Upper lobe of left lung (tissue), 4 donors: ENCODE measurements at regions not wholly inside any gene's neighbourhood (a gene's known extent, or its start where the extent isn't known, plus 50 kb on each side); places are given as distances from the start of the nearest gene placed in this dataset.

ENCODE experiments used
- CTCF ChIP-seq, 6 experiments: fragments of 450-650 bp in 4 of 6; fragments of 200-600 bp in 2 of 6; sonication (generic) in 2 of 6; IDR thresholded peaks; one replicate each; pipeline ENCODE4 v1.5.1; 2016 to 2019; ENCODE audit warnings: antibody characterized with exemption in 6 of 6
- EP300 ChIP-seq, 4 donors: sonication (generic); formaldehyde crosslinking; IDR thresholded peaks; one replicate each; pipeline ENCODE4 v1.5.1; 2017; ENCODE audit warnings: antibody characterized with exemption in 4 of 4, control low read depth in 2 of 4
- POLR2A ChIP-seq, 4 donors: fragments of 450-650 bp; IDR thresholded peaks; one replicate each; pipeline ENCODE4 v1.5.1; 2016 to 2017; ENCODE audit warnings: antibody characterized with exemption in 4 of 4, mild to moderate bottlenecking in 2 of 4
- POLR2AphosphoS5 ChIP-seq, 2 donors: sonication (generic); formaldehyde crosslinking; IDR thresholded peaks; one replicate each; pipeline ENCODE4 v1.5.1; 2017; ENCODE audit warnings: antibody characterized with exemption in 2 of 2

- TF ChIP-seq POLR2A (IDR thresholded peaks at IDR 0.05) (no peak), EP300 (IDR thresholded peaks at IDR 0.05) (no peak), CTCF (IDR thresholded peaks at IDR 0.05) (no peak), POLR2AphosphoS5 (IDR thresholded peaks at IDR 0.05) (no peak)
Observed at GRCh38 chr7:17471325-17471724, 172.9 kb downstream of the AHR start.
